G401.6 (cell line): ENCODE measurements at regions not wholly inside any gene's neighbourhood (a gene's known extent, or its start where the extent isn't known, plus 50 kb on each side); places are given as distances from the start of the nearest gene placed in this dataset.
"Not testable (repeated sequence)": the region's sequence is repeated elsewhere in the genome, so short reads cannot be mapped to it uniquely, and the experiment has no call there.

Experiments
- FAIRE-seq: peaks from 2 replicates; lab custom pipeline; 2012; peaks lifted over from hg19 to GRCh38; lab: Jason Lieb, UNC

DNA sequence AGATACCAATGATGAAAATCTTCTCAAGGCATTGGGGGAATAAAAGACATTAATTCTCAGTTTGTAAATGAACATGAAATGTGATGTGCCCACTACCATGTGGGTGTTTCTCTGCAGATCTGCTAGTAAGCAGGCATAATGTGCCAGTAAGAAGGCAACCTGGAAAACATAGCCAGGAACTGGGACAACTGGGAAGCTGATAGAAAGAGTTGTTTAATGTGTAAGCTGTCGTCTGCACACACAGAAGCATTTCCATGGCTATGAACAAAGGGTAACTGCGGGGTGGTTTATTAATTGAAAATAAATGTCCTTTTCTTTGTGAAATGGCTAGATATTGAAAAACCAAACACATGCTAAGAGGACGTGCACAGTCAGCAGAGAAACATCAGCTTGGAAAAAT lies 52.0 kb downstream of the ZC3H11B start:
- no peak for FAIRE-seq

DNA sequence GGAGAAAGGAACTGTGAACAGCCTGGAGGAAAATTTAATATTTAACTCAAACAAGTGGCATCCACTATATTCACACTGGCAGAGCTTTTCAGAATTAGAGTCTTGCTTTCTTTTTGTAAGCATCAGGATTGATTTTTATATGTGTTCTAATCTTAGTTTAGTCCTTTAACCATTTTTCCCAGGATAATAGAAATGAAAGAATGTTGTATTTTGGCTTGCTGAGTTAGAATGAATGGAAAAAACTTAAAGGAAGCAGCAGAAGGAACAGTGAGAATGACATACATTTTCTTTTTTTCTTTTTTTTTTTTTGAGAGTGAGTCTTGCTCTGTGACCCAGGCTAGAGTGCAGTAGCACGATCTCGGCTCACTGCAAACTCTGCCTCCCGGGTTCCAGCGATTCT lies 53.0 kb downstream of the ZC3H11B start:
- FAIRE-seq, result no peak

DNA sequence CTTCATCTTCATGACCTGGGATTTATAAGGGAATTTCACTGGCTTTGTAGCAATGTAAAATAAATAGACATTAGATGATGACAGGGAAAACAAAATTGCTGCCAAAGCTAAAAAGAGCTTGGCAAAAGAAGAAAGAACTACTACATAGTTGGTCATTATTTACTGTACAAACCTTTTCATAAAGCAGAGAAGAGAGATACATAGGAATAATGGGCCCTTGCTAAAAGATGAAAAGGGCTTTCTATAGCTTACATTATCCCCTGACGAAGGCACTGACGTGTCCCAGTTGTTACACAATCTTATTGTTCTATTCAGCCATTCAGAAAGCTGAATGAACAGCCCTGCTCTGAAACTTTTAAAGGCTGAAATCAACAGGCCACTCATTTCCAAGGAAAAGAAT lies 57.1 kb downstream of the ZC3H11B start:
- FAIRE-seq, result no peak

DNA sequence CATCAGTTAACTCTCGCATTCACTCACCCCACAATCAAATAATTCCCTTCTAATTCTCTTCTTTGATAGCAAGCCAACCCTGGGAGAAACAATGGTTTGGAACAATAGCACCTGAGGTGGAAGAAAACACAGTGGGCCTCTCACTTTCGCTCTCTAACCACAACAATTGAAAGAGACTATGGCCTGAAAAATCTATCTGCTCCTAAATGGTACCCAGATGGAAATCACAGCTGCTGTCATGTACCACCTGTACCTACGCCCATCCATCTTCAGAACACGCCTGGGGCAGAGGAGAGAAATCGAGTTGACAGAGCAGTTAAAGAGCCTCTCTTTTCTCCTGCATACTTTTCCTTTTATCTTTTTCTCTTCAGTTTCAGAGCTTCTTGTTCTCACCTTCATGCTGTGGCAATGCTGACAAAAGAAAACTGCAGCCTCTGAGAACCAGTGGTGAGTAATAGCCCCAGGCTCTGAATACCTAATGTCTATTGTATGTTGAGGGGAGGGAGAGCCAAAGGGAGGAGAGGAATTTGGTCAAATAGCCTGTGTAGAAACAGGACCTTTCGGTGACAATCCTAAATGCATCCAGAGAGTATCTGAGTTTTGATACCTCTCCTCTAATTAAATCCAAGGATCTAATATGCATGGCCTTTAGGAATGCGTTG lies 57.7 kb downstream of the ZC3H11B start:
- FAIRE-seq, result no peak

DNA sequence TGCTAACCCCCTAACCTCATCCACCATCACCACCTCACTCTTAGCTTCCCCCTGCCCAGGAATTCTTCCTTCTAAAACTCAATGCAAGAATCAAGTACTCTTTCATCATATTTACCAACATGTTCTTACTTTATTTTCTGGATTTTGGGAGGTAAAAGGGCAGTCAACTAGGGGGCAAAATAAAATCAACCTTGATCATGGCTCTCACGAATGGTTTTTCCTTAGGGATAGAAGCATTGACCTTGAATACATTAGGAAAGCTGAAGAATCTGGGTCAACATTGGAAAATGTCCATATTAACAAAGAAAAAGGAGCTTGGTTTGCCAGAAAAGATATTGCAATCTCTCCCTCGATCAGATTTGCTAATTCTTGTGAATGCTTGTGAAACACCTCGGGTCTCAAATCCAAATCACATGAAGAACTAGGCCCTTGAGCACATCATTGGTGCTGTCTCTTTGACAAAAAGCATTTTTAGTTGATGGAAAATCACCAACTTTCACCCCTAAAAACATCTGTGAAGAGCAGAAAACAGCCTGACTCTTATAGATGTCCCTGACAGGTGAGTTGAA lies 58.9 kb downstream of the ZC3H11B start:
- no peak for FAIRE-seq

DNA sequence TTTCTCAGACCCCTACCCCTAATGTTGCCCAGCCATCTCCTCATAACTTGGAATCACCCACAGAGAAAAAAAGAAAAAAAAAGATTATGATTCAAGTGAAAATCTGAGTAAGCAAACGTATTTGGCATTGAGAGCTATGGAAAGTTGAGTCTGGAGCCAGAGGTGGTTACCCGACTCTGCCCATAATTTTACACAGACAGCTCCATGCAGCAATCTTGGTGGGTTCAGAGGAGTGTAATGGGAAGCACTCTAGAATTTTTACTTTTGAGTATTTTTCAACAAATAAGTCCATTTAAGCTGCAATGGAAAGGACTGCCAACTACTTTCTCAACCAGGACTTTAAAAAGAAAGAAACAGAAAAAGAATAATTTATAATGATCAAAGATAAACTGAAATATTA lies 62.7 kb downstream of the ZC3H11B start:
- no peak for FAIRE-seq

DNA sequence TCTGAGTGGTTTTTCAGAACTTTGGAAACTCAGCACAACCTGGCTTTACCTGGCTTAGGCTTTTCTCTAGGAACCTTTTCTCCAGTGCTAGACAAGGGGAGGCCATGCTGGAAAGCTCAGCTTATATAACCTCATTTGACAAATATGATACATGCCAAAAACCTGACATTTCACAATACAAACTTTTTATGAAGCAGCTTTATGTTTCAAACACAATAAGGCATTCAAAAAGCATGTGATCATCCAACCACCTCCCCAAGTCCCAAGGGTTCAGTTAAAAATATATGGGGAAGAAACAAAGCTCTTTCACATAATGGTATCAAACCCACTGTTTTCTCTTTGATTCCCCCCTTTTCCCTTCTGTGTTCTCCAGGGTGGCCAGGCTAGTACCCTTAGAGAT lies 63.7 kb downstream of the ZC3H11B start:
- FAIRE-seq, result no peak

DNA sequence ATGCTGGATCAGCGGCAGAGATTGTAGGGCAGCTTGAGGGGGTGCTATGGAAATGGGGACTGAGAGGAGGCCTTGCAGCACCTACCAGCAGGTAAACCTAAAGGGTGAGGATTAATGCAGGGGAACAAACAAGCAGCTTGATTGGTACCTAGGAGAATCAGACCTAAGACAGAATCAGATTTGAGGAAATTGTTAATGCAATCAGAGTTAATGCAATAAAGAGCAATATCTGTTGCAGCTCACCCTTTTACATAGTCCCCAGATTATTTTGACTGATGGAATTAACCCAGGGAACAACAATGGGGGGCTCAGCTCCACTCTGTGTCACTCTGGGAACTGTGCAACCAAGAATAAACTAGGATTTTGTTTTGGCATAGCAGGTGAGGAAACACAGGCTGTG lies 64.5 kb downstream of the ZC3H11B start:
- no peak for FAIRE-seq

DNA sequence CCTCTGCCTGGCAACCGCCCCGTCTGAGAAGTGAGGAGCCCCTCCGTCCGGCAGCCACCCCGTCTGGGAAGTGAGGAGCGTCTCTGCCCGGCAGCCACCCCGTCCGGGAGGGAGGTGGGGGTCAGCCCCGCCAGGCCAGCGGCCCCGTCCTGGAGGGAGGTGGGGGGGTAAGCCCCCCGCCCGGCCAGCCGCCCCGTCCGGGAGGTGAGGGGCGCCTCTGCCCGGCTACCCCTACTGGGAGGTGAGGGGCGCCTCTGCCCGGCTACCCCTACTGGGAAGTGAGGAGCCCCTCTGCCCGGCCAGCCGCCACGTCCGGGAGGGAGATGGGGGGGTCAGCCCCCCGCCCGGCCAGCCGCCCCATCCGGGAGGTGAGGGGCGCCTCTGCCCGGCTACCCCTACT lies 67.1 kb downstream of the ZC3H11B start:
- not testable (repeated sequence) for FAIRE-seq

DNA sequence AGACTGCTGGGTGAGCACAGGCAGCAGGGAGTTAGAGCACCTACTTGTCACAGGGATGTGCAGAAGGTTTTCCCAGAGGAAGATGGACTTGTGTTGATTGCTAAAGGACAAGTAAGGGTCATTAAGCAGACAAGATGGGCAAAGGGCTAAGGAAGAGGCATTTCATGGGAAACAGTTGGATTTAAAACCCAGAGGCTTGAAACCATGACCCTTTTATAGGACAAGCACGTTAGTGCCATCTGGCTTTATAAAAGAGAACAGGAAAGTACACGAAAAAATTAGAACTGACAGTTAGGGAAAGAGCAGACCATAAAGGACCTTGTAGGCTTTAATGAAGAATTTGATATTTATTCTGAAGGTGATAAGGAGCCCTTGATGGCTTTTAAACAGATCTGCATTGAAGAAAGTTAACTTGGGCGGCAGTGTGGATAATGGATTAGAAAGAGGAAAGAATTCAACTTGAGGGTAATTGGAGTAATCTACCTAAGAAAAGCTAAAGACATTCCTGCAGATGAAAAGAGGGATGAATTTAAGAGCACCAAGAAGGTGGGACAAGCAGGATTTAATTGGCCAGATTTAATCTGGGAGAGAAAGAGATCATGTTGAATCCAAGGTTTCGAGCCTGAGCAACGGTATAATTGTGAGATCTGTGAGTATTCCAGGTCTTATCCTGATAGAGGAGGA lies 68.6 kb downstream of the ZC3H11B start:
- FAIRE-seq, result no peak

DNA sequence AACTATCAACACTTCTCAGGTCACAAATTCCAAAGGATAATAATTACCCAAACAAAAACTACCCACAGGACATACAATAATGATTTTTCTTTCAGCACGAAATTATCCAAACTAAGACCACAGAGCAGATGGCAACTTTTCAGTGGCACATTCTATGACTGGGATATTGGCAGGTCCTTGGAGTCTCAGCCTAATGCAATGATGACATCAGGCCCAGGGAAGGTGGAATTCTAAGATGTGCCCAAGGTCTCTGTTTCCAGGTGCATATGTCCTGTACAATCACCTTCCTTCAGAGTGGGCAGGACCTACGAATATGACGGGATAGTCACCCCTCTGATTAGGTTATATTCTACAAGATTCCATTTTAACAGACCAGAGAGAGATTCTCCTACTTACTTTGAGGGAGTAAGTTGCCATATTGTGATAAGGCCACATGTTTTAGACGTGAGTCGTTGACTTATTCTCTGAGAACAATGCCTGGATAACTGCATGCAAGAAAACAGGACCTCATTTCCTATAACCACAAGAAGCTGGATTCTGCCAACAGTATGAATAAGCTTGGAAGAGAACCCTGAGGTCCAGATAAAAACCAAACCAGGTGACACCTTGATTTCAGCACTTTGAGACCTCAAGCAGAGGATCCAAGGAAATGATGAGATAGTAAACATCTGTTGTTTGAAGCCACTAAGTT lies 69.9 kb downstream of the ZC3H11B start:
- FAIRE-seq, result no peak

DNA sequence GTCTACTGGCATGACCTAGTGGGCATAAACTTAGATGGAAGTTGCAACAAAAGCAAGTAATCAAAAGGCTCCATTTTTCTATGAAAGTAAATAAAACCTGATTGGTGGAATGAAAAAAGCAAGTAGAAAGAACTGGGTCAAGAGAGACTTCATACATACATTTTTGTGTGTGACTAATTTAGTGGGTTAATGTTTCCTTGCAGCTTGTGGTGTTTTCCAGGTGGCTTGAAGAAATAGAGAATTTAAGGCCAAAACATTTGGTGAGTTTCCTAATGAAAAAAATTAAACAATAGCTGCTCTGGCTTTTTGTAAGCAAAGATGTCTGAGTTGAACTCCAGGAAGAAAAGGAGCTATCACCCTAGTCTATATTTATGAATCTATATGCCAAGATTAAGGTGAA lies 71.0 kb downstream of the ZC3H11B start:
- FAIRE-seq, result no peak

DNA sequence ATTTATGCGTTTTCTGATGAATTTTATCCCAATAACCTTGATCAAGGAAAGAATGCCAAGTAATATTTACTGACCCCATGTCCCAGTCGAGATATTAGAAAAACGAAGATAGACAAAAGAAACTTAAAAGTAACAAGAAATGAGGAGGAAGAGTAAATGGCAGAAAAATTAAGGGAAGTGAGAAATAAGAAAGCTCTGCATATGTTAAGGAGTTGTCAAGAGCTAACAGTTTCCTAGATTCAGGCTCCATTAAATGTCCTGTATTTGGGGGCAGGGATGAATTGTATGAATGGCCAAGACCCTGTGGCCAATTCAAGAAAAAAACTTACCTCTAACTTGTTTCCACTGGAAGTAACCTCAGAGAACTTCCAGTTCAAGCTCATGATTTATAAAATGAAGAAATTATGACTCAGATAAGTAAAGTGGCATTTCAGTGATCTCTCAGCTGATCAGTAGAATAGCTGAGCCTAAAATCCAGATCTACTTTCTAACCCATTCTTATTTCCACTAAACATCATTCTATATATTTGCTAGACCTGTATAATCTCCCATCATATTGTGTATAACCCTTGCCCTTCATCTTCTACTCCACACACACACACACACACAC lies 73.2 kb downstream of the ZC3H11B start:
- FAIRE-seq, result no peak

DNA sequence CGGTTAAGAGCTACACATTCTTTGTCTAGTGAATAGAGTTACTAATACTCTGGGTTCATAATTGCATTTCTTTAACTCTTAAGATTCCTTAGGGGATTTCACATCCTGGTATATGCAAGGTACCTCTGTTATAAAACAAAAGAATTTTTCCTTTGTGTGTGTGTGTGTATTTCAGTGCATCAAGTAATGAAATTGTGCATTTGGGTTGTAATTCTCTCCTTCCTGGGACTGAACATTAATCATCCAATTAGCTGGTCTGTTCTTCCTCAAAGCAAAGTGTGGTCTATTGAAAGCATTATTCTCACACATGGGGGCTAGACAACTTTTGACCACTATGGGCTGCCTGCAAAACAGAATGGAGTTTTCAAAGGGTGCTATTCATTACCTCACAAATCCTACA lies 74.0 kb downstream of the ZC3H11B start:
- no peak for FAIRE-seq

DNA sequence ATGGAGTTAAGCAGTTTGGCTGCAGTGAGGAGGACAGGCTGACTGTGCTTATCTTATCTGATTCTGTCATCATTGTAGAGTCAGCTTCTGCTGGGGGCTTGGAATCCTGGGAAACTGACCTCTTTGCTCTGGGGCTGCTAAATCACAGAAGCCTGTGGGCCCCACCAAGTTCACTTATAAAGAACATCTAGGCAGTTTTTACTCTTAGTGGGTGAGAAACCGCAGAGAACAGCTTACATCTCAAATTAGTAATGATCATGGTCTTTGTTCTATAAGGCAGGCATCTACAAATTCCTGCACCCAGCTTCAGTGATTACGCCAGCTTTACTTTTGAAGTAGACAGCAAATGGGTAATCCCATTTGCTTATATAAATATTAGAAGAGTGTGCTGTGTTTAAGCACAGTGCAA lies 75.7 kb downstream of the ZC3H11B start:
- FAIRE-seq, result no peak

DNA sequence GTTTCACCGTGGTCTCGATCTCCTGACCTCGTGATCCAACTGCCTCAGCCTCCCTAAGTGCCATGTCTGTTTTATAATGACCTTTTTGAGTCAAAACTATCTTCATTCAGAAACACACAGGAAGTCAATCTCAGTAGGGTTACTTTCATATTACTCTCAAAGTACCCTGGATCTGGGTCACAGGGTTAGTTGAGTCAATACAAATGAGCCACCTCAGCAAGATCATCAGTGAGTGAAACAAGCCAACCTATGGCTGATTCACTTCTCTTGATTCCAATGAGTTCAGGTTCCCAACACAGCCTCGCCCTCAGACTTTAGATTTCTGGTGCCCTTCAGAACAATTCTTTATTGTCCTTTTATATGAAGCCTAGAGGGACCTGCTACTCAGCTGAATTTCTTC lies 76.9 kb downstream of the ZC3H11B start:
- FAIRE-seq, result no peak

DNA sequence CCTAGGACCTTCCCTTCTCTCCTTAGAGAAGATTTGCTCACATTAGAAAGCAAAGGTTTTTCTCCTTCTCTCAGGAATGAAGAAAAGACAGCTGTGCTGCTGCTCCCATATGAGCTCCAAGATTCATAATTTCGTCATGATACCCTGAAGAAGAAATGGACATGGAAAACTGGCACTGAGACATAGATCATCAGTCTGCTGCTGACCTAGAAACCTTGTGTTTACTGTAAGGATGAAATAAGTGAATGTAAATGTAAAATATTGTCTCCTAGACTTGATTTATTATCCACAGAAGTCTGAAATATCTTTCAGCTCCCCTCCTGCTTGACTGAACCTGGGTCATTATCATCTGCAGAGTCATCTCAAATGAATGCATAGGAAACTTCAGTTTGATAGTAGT lies 77.9 kb downstream of the ZC3H11B start:
- no peak for FAIRE-seq

DNA sequence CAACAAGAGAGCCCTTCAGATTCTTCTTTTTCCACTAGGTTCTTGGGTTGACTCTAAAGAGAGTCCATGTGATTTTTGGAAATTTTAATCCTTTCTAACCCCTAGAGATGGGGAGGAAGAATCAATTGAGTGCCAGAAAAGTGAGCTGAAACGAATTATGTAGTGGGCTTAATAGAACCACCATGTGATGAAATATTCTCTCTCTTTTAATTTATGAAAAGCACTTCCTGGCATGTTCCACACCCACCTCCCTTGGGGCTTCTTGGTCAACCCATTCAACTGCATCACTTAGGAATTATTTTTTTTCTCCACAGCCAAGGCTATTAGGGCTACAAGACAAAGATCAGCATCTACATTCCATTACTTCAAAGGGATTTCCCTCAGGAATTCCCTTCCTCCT lies 79.6 kb downstream of the ZC3H11B start:
- FAIRE-seq, result no peak

DNA sequence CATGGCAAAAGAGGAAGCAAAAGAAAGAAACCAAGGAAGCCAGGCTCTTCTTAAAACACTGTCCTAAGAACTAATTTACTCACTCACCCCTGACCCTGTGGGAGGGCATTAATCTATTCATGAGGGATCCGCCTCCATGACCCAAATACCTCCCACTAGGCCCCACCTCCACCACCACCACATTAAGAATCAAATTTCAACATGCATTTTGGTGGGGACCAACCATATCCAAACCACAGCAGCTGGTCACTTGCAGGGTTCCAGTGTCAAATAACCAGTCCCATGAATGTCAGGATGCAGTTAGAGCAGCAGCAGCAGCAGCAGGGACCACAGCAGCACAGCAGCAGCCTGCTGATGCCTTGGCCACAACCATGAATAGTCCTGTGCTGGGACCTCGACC lies 83.8 kb downstream of the ZC3H11B start:
- no peak for FAIRE-seq

DNA sequence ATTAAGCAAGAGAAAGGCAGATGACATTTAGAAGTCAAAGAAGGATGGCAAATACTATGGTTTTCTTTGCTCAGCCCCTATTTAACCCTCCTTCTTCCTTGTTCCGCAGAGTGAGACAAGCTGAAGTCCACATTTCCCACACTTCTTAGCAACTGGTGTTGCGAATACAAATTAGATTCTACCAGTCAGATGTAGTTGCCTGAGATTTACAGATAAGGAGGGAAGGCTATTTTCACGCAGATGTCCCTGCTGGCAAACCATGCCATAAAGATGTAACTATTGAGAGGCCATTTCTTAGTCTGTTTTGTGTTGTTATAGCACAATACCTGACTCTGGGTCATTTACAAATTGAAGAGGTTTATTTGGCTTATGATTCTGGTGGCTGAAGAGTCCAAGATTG lies 84.3 kb downstream of the ZC3H11B start:
- FAIRE-seq, result no peak

DNA sequence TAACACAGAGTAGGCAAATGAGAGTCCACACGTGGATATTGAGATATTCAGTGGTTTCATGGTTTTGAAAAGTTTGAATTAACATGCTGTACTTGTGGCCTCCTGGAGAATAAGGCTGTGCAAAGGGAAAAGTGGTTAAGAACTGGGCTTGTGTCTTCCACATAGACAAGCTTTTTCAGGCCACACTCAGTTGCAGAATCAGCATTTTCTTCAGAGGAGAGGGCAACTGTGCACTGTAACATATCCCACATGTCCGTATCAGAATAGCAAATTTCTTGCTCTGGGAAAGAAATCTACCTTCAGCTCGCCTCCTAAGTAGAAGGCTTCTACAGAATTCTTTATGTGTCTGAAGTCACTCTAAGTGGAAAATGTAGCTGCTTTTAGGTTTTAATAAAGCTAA lies 84.9 kb downstream of the ZC3H11B start:
- no peak for FAIRE-seq

DNA sequence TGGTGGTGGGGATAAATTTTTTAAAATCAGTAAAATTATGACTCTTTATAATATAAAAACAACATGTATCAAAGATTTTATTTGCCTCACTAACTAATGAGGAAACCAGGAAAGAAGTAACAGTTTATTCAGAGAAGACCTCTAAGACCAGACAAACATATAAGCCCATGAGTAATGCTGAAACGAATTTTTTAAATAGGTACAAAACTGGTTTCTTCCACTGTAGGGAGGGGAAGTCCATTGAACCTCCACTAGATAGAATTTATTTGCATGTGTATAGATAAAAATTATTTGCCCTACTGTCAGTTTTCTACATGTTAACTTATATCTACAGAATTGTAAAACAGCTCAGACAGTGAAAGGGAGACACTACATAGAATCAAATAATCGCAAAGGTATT lies 86.8 kb downstream of the ZC3H11B start:
- no peak for FAIRE-seq

DNA sequence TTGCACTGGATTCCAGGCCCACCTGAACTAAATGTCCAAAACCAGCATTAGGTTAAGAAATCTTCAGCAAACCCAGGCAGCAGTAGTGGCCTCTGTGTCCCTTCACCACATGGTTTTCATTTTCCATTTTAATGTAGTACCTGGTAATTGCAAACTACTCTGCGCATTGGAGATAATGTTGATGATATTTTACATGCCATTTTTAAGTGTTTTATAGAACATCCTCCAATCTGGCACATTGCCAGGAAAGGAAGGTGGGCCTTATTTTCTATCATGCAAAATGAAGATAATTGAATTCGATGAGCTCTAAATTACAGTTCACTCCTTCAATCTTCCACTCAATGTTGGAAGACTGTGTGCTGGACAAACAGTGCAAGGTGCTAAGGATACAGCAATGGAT lies 89.5 kb downstream of the ZC3H11B start:
- FAIRE-seq, result no peak
